Kidney epithelial cell (primary cell): ENCODE measurements at regions not wholly inside any gene's neighbourhood (a gene's known extent, or its start where the extent isn't known, plus 50 kb on each side); places are given as distances from the start of the nearest gene placed in this dataset.

ENCODE experiments used
- DNase-seq: peaks from one replicate; pipeline ENCODE4 v3.0.0-alpha.2; 2010; ENCODE audit warnings: low read depth
- H3K27me3 ChIP-seq: 2 replicates; pipeline ENCODE4 v1.6.0; 2011; ENCODE audit warnings: low read length; ENCODE audit not compliant: control insufficient read depth, insufficient read depth
- H3K36me3 ChIP-seq: 2 replicates; pipeline ENCODE4 v1.5.1; 2011; ENCODE audit warnings: low read length; ENCODE audit not compliant: control insufficient read depth, insufficient read depth
- H3K4me3 ChIP-seq: 2 replicates; pipeline ENCODE4 v1.5.1; 2011; ENCODE audit warnings: low read depth, mild to moderate bottlenecking, control low read depth, low read length
- CTCF ChIP-seq: IDR thresholded peaks from 2 replicates; pipeline ENCODE4 v1.5.1; 2011; ENCODE audit warnings: mild to moderate bottlenecking, moderate library complexity, low read length, control low read depth, inconsistent platforms; ENCODE audit not compliant: insufficient read depth, poor library complexity, severe bottlenecking

DNA sequence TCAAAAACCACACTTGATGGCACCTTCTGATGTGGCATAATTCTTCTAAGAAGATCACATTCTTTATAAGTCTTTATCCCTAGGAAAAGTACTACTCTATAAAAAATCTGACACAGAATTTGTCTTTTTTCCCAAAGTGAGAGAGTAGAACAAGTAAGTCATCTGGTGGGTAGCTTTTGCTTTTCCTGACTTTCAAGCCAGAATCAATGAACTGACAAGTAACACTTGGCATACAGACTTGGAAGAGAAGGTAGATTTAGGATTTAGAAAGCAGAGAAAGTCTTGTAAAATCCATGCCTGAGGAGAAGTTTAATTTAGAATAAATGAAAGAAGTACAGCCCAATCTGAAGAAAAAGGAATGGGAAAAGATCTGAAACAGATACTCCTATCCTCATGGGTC, 66.6 kb upstream of the TUSC7 start:
- TF ChIP-seq CTCF = no peak
- H3K4me3 ChIP-seq = no peak overlapping the region
- DNase-seq = no peak
- no peaks in the 10 kb centered on the region for H3K36me3 ChIP-seq
- no peaks in the 10 kb centered on the region for H3K27me3 ChIP-seq

GRCh38 chr3:116647996-116648395, 61.6 kb upstream of the TUSC7 start:
- H3K4me3 ChIP-seq = no peak overlapping the region
- H3K27me3 ChIP-seq = no peaks in the 10 kb centered on the region
- no peak for TF ChIP-seq CTCF
- no peak for DNase-seq
- no peaks in the 10 kb centered on the region for H3K36me3 ChIP-seq
